Colonic mucosa (tissue), 4 donors: ENCODE measurements at regions not wholly inside any gene's neighbourhood (a gene's known extent, or its start where the extent isn't known, plus 50 kb on each side); places are given as distances from the start of the nearest gene placed in this dataset.

ENCODE experiments used
- DNase-seq: peaks from one replicate; pipeline ENCODE4 v3.0.0-alpha.2; 2020
- H3K27ac ChIP-seq: fragments of 200-600 bp; one replicate; pipeline ENCODE4 v1.8.0; 2021
- H3K27me3 ChIP-seq: fragments of 200-600 bp; one replicate; pipeline ENCODE4 v1.8.0; 2021
- H3K36me3 ChIP-seq: fragments of 200-600 bp; one replicate; pipeline ENCODE4 v1.8.0; 2021
- H3K4me1 ChIP-seq: fragments of 200-600 bp; one replicate; pipeline ENCODE4 v1.8.0; 2021; ENCODE audit warnings: mild to moderate bottlenecking
- H3K4me3 ChIP-seq: fragments of 200-600 bp; one replicate; pipeline ENCODE4 v1.8.0; 2021
- H3K9ac ChIP-seq, 2 donors: one replicate each; pipeline ENCODE4 v1.7.0; 2013; ENCODE audit warnings: control low read depth in 2 of 2, low read depth in 2 of 2, low read length in 2 of 2
- H3K9me3 ChIP-seq: fragments of 200-600 bp; one replicate; pipeline ENCODE4 v1.8.0; 2021
- CTCF ChIP-seq: fragments of 200-600 bp; IDR thresholded peaks from one replicate; pipeline ENCODE4 v1.8.0; 2022; ENCODE audit warnings: antibody characterized with exemption, mild to moderate bottlenecking
- intact Hi-C: fragments of 100-400 bp; cut with DNase I; formaldehyde crosslinking; loops from one replicate; pipeline ENCODE4 v1.14.1; 2022
- donor health status: healthy.
- donor health status: DM: no; HTN: no; CAD: no.
- donor health status: DM: no; HTN: no; CAD: no.

- Histone ChIP-seq H3K9ac (no peak overlapping the region), H3K27ac (no peak overlapping the region), H3K36me3 (no peaks in the 10 kb centered on the region), H3K4me3 (no peak overlapping the region), H3K9me3 (no peaks in the 10 kb centered on the region), H3K4me1 (no peaks in the 10 kb centered on the region), H3K27me3 (no peaks in the 10 kb centered on the region)
- intact Hi-C loops, result no loop called here
- no peak for TF ChIP-seq CTCF
- DNase-seq, result no peak
Observed at GRCh38 chr12:108392284-108392683, 53.2 kb upstream of the CMKLR1 start.

- Histone ChIP-seq H3K4me1 (no peaks in the 10 kb centered on the region), H3K9me3 (no peaks in the 10 kb centered on the region), H3K9ac (no peak overlapping the region), H3K36me3 (no peaks in the 10 kb centered on the region), H3K27ac (no peak overlapping the region), H3K4me3 (no peak overlapping the region), H3K27me3 (no peaks in the 10 kb centered on the region)
- no peak for TF ChIP-seq CTCF
- intact Hi-C loops, result no loop called here
- no peak for DNase-seq
Observed at GRCh38 chr12:108390495-108391203, 51.5 kb upstream of the CMKLR1 start.

GRCh38 chr12:108389544-108389943 lies 50.4 kb upstream of the CMKLR1 start:
- Histone ChIP-seq H3K36me3 (no peaks in the 10 kb centered on the region), H3K4me1 (no peaks in the 10 kb centered on the region), H3K27ac (no peak overlapping the region), H3K4me3 (no peak overlapping the region), H3K9me3 (no peaks in the 10 kb centered on the region), H3K9ac (no peak overlapping the region), H3K27me3 (no peaks in the 10 kb centered on the region)
- intact Hi-C loops, result no loop called here
- TF ChIP-seq CTCF, result no peak
- no peak for DNase-seq
